CD4-positive, alpha-beta T cell treated with Interleukin-4 for 1 hour (primary cell): ENCODE measurements at regions not wholly inside any gene's neighbourhood (a gene's known extent, or its start where the extent isn't known, plus 50 kb on each side); places are given as distances from the start of the nearest gene placed in this dataset.

Source experiments
- DNase-seq, 2 donors: peaks; one replicate each; pipeline ENCODE4 v3.0.0-alpha.2; 2020 to 2022

GRCh38 chr22:25351631-25352293, 132.3 kb downstream of the CRYBB2 start:
- no peak for DNase-seq

- no peak for DNase-seq
These were observed 132.8 kb downstream of the CRYBB2 start for GRCh38 chr22:25352294-25352680.

- DNase-seq: no peak
These were observed 134.3 kb downstream of the CRYBB2 start for GRCh38 chr22:25353516-25354445.

GRCh38 chr22:25354456-25354855, 135.0 kb downstream of the CRYBB2 start:
- no peak for DNase-seq

- no peak for DNase-seq
These were observed 137.7 kb downstream of the CRYBB2 start for GRCh38 chr22:25357132-25357455.

GRCh38 chr22:25357606-25358420, 138.4 kb downstream of the CRYBB2 start:
- no peak for DNase-seq

- no peak for DNase-seq
These were observed 139.2 kb downstream of the CRYBB2 start for GRCh38 chr22:25358421-25359170.

- DNase-seq: no peak
These were observed 140.3 kb downstream of the CRYBB2 start for GRCh38 chr22:25359601-25360261.

- no peak for DNase-seq
These were observed 141.0 kb downstream of the CRYBB2 start for GRCh38 chr22:25360411-25360810.

- DNase-seq: no peak
These were observed 141.6 kb downstream of the CRYBB2 start for GRCh38 chr22:25360891-25361645.

- no peak for DNase-seq
These were observed 142.4 kb downstream of the CRYBB2 start for GRCh38 chr22:25361899-25362214.

GRCh38 chr22:25362215-25362882, 142.9 kb downstream of the CRYBB2 start:
- peak; percentile 54 to 59 for DNase-seq

GRCh38 chr22:25362883-25363240, 143.4 kb downstream of the CRYBB2 start:
- DNase-seq: no peak

GRCh38 chr22:25363474-25363873, 144.0 kb downstream of the CRYBB2 start:
- DNase-seq: no peak

GRCh38 chr22:25364281-25364680, 144.8 kb downstream of the CRYBB2 start:
- DNase-seq: no peak

GRCh38 chr22:25364736-25365241, 145.3 kb downstream of the CRYBB2 start:
- no peak for DNase-seq

- no peak for DNase-seq
These were observed 146.2 kb downstream of the CRYBB2 start for GRCh38 chr22:25365491-25366261.

- no peak for DNase-seq
These were observed 147.0 kb downstream of the CRYBB2 start for GRCh38 chr22:25366408-25366807.

- DNase-seq: no peak
These were observed 147.5 kb downstream of the CRYBB2 start for GRCh38 chr22:25366876-25367466.

GRCh38 chr22:25367756-25368155, 148.3 kb downstream of the CRYBB2 start:
- DNase-seq: no peak
